MM.1S (cell line): ENCODE measurements at regions not wholly inside any gene's neighbourhood (a gene's known extent, or its start where the extent isn't known, plus 50 kb on each side); places are given as distances from the start of the nearest gene placed in this dataset.
A peak's percentile ranks its signal among the peaks of the same experiment; 100 is the strongest.

Experiments used
- DNase-seq: peaks from one replicate; pipeline ENCODE4 v3.0.0-alpha.2; 2015
- H2AFZ ChIP-seq: fragments of 300-600 bp; sonication (generic); 2 replicates; pipeline ENCODE4 v1.6.0; 2016; ENCODE audit warnings: antibody characterized with exemption, low read length
- H3F3A ChIP-seq: fragments of 300-600 bp; sonication (generic); 2 replicates; pipeline ENCODE4 v1.6.1; 2016; ENCODE audit warnings: mild to moderate bottlenecking, antibody characterized with exemption, low read length, moderate library complexity, mixed read lengths; ENCODE audit not compliant: insufficient read depth
- H3K27ac ChIP-seq: fragments of 300-600 bp; sonication (generic); 2 replicates; pipeline ENCODE4 v1.5.1; 2016; ENCODE audit warnings: mild to moderate bottlenecking, low read length
- H3K27me3 ChIP-seq: fragments of 300-600 bp; sonication (generic); replicated peaks from 2 replicates; pipeline ENCODE4 v1.6.0; 2016; ENCODE audit warnings: low read length; ENCODE audit not compliant: insufficient read depth
- H3K36me3 ChIP-seq: fragments of 300-600 bp; sonication (generic); replicated peaks from 2 replicates; pipeline ENCODE4 v1.6.1; 2016; ENCODE audit warnings: mild to moderate bottlenecking, low read length, mixed read lengths; ENCODE audit not compliant: insufficient read depth
- H3K4me1 ChIP-seq: fragments of 300-600 bp; sonication (generic); 2 replicates; pipeline ENCODE4 v1.6.1; 2016; ENCODE audit warnings: low read length, mixed read lengths
- H3K4me2 ChIP-seq: fragments of 300-600 bp; sonication (generic); 2 replicates; pipeline ENCODE4 v1.6.0; 2016; ENCODE audit warnings: low read depth, low read length
- H3K4me3 ChIP-seq: fragments of 300-600 bp; sonication (generic); 2 replicates; pipeline ENCODE4 v1.5.1; 2016; ENCODE audit warnings: low read length, mixed read lengths
- H3K79me2 ChIP-seq: fragments of 300-600 bp; sonication (generic); 2 replicates; pipeline ENCODE4 v1.6.1; 2016; ENCODE audit warnings: mixed run types, low read length, mixed read lengths
- H3K9ac ChIP-seq: fragments of 300-600 bp; sonication (generic); 2 replicates; pipeline ENCODE4 v1.6.1; 2016; ENCODE audit warnings: low read length, mixed read lengths
- H3K9me2 ChIP-seq: fragments of 300-600 bp; sonication (generic); replicated peaks from 2 replicates; pipeline ENCODE4 v1.6.1; 2016; ENCODE audit warnings: mild to moderate bottlenecking, low read length, mixed read lengths; ENCODE audit not compliant: insufficient read depth
- H3K9me3 ChIP-seq: fragments of 300-600 bp; sonication (generic); replicated peaks from 2 replicates; pipeline ENCODE4 v1.6.1; 2016; ENCODE audit warnings: mild to moderate bottlenecking, low read length, mixed read lengths; ENCODE audit not compliant: insufficient read depth
- H4K20me1 ChIP-seq: fragments of 300-600 bp; sonication (generic); 2 replicates; pipeline ENCODE4 v1.6.1; 2016; ENCODE audit warnings: mild to moderate bottlenecking, low read length, moderate library complexity, mixed read lengths; ENCODE audit not compliant: insufficient read depth
- CTCF ChIP-seq: fragments of 300-600 bp; sonication (generic); IDR thresholded peaks from 2 replicates; pipeline ENCODE4 v1.5.1; 2016; ENCODE audit warnings: antibody characterized with exemption, low read length, mixed read lengths
- EZH2 ChIP-seq: fragments of 300-600 bp; sonication (generic); optimal IDR thresholded peaks from 2 replicates; pipeline ENCODE3; 2017; ENCODE audit warnings: low read depth, mild to moderate bottlenecking, antibody characterized with exemption, low read length, mixed read lengths
- EZH2phosphoT487 ChIP-seq: fragments of 300-600 bp; sonication (generic); IDR thresholded peaks from 2 replicates; pipeline ENCODE4 v1.6.1; 2018; ENCODE audit warnings: antibody characterized with exemption, low read length

- no peaks in the 10 kb centered on the region for H4K20me1 ChIP-seq
- no peaks in the 10 kb centered on the region for H3K79me2 ChIP-seq
- no peaks in the 10 kb centered on the region for H3K9me2 ChIP-seq
- H3K4me3 ChIP-seq, result 0 out of 2 replicates have a peak overlapping the region, but pooled peaks have one; percentile 24
- H3K4me2 ChIP-seq, result peak overlapping the region; percentile 26; the same call in 1 of the 2 replicates
- no peak overlapping the region for H2AFZ ChIP-seq
- H3F3A ChIP-seq, result no peaks in the 10 kb centered on the region
- TF ChIP-seq CTCF (no peak), EZH2phosphoT487 (no peak), EZH2 (no peak)
- no peaks in the 10 kb centered on the region for H3K9me3 ChIP-seq
- no peaks in the 10 kb centered on the region for H3K27me3 ChIP-seq
- no peak overlapping the region for H3K9ac ChIP-seq
- no peak overlapping the region for H3K27ac ChIP-seq
- no peaks in the 10 kb centered on the region for H3K36me3 ChIP-seq
- no peaks in the 10 kb centered on the region for H3K4me1 ChIP-seq
- peak; percentile 29 for DNase-seq
Measured at GRCh38 chr17:11138023-11138422, 103.0 kb upstream of the SHISA6 start.

- Histone ChIP-seq H4K20me1 (no peaks in the 10 kb centered on the region), H3K27me3 (no peaks in the 10 kb centered on the region), H3K4me3 (no peak overlapping the region), H3K9me2 (no peaks in the 10 kb centered on the region), H2AFZ (no peak overlapping the region), H3K27ac (no peak overlapping the region), H3K9me3 (no peaks in the 10 kb centered on the region), H3K4me1 (no peaks in the 10 kb centered on the region), H3F3A (no peaks in the 10 kb centered on the region), H3K4me2 (no peak overlapping the region), H3K9ac (no peak overlapping the region), H3K79me2 (no peaks in the 10 kb centered on the region), H3K36me3 (no peaks in the 10 kb centered on the region)
- DNase-seq, result no peak
- TF ChIP-seq EZH2, result no peak
- TF ChIP-seq CTCF, result no peak
- TF ChIP-seq EZH2phosphoT487, result no peak
Measured at GRCh38 chr17:11135819-11136218, 105.2 kb upstream of the SHISA6 start.

- H3K4me3 ChIP-seq, result no peak overlapping the region
- no peak overlapping the region for H3K4me2 ChIP-seq
- no peak overlapping the region for H2AFZ ChIP-seq
- TF ChIP-seq EZH2, result no peak
- TF ChIP-seq CTCF, result no peak
- TF ChIP-seq EZH2phosphoT487, result no peak
- H3K9me3 ChIP-seq, result no peaks in the 10 kb centered on the region
- no peaks in the 10 kb centered on the region for H3K36me3 ChIP-seq
- no peaks in the 10 kb centered on the region for H3F3A ChIP-seq
- H3K4me1 ChIP-seq, result no peaks in the 10 kb centered on the region
- H3K27ac ChIP-seq, result no peak overlapping the region
- H3K27me3 ChIP-seq, result no peaks in the 10 kb centered on the region
- no peak overlapping the region for H3K9ac ChIP-seq
- H3K79me2 ChIP-seq, result no peaks in the 10 kb centered on the region
- H4K20me1 ChIP-seq, result no peaks in the 10 kb centered on the region
- no peak for DNase-seq
- H3K9me2 ChIP-seq, result no peaks in the 10 kb centered on the region
Measured at GRCh38 chr17:11130367-11130766, 110.6 kb upstream of the SHISA6 start.
